CD4-positive, alpha-beta T cell (primary cell): ENCODE measurements at regions not wholly inside any gene's neighbourhood (a gene's known extent, or its start where the extent isn't known, plus 50 kb on each side); places are given as distances from the start of the nearest gene placed in this dataset.
A peak's percentile ranks its signal among the peaks of the same experiment; 100 is the strongest.

Experiments used
- ATAC-seq: fragments of 200-7000 bp; cut with Tn5 transposase; one replicate; pipeline ENCODE4 v1.10.0; 2022; ENCODE audit warnings: mild to moderate bottlenecking; ENCODE audit not compliant: poor library complexity
- CTCF ChIA-PET: fragments of 350-600 bp; sonication (Branson Sonifier 250); formaldehyde crosslinking; loops from one replicate; lab custom pipeline; 2021; ENCODE audit warnings: antibody characterized with exemption, inconsistent platforms; lab: Charles Lee
- POLR2A ChIA-PET: fragments of 350-600 bp; sonication (Branson Sonifier 250); formaldehyde crosslinking; loops from one replicate; lab custom pipeline; 2021; ENCODE audit warnings: antibody characterized with exemption, inconsistent platforms; lab: Charles Lee
- DNase-seq, 14 experiments: peaks; one replicate each; pipeline ENCODE4 v3.0.0-alpha.2; 2013 to 2020; ENCODE audit warnings: mixed read lengths in 2 of 14
- H3K27ac ChIP-seq, 2 donors: one replicate each; pipeline versions ENCODE4 v1.5.1 to v1.7.0; 2013; ENCODE audit warnings: low read length in 2 of 2, low read depth in 1 of 2, mild to moderate bottlenecking in 1 of 2
- H3K27me3 ChIP-seq, 2 experiments: 1 replicate in 1 of 2; 2 replicates in 1 of 2; pipeline versions ENCODE4 v1.6.1 to v1.7.0; 2013; ENCODE audit warnings: low read length in 2 of 2, control low read depth in 1 of 2, mild to moderate bottlenecking in 1 of 2, moderate library complexity in 1 of 2; ENCODE audit not compliant: insufficient read depth in 2 of 2, control insufficient read depth in 1 of 2
- H3K36me3 ChIP-seq: one replicate; pipeline ENCODE4 v1.6.1; 2013; ENCODE audit warnings: low read length, control low read depth; ENCODE audit not compliant: insufficient read depth
- H3K4me1 ChIP-seq: one replicate; pipeline ENCODE4 v1.6.1; 2013; ENCODE audit warnings: low read length, control low read depth; ENCODE audit not compliant: insufficient read depth
- H3K4me3 ChIP-seq: one replicate; pipeline ENCODE4 v1.5.1; 2013; ENCODE audit warnings: mild to moderate bottlenecking, low read length, moderate library complexity
- H3K9me3 ChIP-seq, 2 experiments: 1 replicate in 1 of 2; 2 replicates in 1 of 2; pipeline versions ENCODE4 v1.6.1 to v1.7.0; 2013; ENCODE audit warnings: low read length in 2 of 2, mild to moderate bottlenecking in 2 of 2, control low read depth in 1 of 2, moderate library complexity in 1 of 2; ENCODE audit not compliant: control insufficient read depth in 1 of 2, insufficient read depth in 1 of 2
- H3K27ac Mint-ChIP-seq: one replicate; pipeline ENCODE4 v1.8.0; 2020; ENCODE audit warnings: mixed read lengths
- H3K27me3 Mint-ChIP-seq: one replicate; pipeline ENCODE4 v1.8.0; 2021; ENCODE audit warnings: mixed read lengths
- H3K36me3 Mint-ChIP-seq: one replicate; pipeline ENCODE4 v1.8.0; 2021; ENCODE audit warnings: low read depth, mixed read lengths
- H3K4me1 Mint-ChIP-seq: one replicate; pipeline ENCODE4 v1.8.0; 2021; ENCODE audit warnings: low read depth, mixed read lengths
- H3K4me3 Mint-ChIP-seq: one replicate; pipeline ENCODE4 v1.8.0; 2020; ENCODE audit warnings: mild to moderate bottlenecking, mixed read lengths
- H3K9me3 Mint-ChIP-seq: one replicate; pipeline ENCODE4 v1.8.0; 2020; ENCODE audit warnings: mixed read lengths
- CTCF ChIP-seq: fragments of 200-600 bp; IDR thresholded peaks from one replicate; pipeline ENCODE4 v1.8.0; 2022; ENCODE audit warnings: antibody characterized with exemption, mild to moderate bottlenecking
- intact Hi-C, 2 experiments: fragments of 100-400 bp; cut with DNase I in 1 of 2; cut with micrococcal nuclease in 1 of 2; formaldehyde crosslinking; loops; one replicate each; pipeline versions ENCODE4 v1.15.1 to v1.9.0; 2023 to 2025; cut with DNase I, micrococcal nuclease

DNA sequence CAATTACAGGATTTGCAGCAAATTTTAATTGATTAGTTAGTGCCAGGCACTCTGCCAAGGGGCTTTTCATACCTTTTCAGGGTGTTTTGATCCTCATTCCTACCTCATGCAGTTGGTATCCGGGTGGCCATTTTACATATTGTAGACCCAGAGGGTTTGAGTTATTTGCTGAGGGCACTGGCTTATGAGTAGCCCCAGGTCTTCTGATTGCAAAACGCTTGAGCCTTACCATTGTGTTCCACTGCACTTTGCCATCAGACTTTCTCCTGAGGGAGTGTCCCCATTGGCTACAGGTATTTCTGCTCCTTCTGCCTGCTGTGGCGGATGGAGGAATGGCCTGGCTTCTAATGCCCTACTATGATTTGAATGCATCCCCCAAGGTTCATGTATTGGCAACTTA, 257.8 kb upstream of the CRY1 start:
- Histone ChIP-seq H3K4me3 (no peak overlapping the region), H3K27ac (no peak overlapping the region), H3K36me3 (no peaks in the 10 kb centered on the region), H3K9me3 (no peaks in the 10 kb centered on the region), H3K4me1 (peaks cover 37% of the 10 kb centered on the region), H3K27me3 (no peaks in the 10 kb centered on the region)
- TF ChIP-seq CTCF, result no peak
- Mint-ChIP-seq H3K4me3 (no peak overlapping the region), H3K36me3 (no peaks in the 10 kb centered on the region), H3K27me3 (no peaks in the 10 kb centered on the region), H3K4me1 (peaks cover 62% of the 10 kb centered on the region), H3K9me3 (no peaks in the 10 kb centered on the region), H3K27ac (no peak overlapping the region)
- no peak for DNase-seq
- intact Hi-C loops, result no loop called here
- no peak for ATAC-seq
- CTCF ChIA-PET, result no interaction called here
- POLR2A ChIA-PET, result no interaction called here

GRCh38 chr12:107351713-107352112, 258.4 kb upstream of the CRY1 start:
- Mint-ChIP-seq H3K4me1 (peaks cover 62% of the 10 kb centered on the region), H3K27me3 (no peaks in the 10 kb centered on the region), H3K36me3 (no peaks in the 10 kb centered on the region), H3K27ac (peak overlapping the region; percentile 0), H3K4me3 (no peak overlapping the region), H3K9me3 (no peaks in the 10 kb centered on the region)
- TF ChIP-seq CTCF, result no peak
- Histone ChIP-seq H3K36me3 (no peaks in the 10 kb centered on the region), H3K27ac (peak overlapping the region in 1 of 2 donors; percentile 39), H3K9me3 (no peaks in the 10 kb centered on the region), H3K4me1 (peaks cover 34% of the 10 kb centered on the region), H3K4me3 (no peak overlapping the region), H3K27me3 (no peaks in the 10 kb centered on the region)
- intact Hi-C loops, result no loop called here
- POLR2A ChIA-PET, result no interaction called here
- DNase-seq (no peak), ATAC-seq (no peak)
- CTCF ChIA-PET, result no interaction called here

DNA sequence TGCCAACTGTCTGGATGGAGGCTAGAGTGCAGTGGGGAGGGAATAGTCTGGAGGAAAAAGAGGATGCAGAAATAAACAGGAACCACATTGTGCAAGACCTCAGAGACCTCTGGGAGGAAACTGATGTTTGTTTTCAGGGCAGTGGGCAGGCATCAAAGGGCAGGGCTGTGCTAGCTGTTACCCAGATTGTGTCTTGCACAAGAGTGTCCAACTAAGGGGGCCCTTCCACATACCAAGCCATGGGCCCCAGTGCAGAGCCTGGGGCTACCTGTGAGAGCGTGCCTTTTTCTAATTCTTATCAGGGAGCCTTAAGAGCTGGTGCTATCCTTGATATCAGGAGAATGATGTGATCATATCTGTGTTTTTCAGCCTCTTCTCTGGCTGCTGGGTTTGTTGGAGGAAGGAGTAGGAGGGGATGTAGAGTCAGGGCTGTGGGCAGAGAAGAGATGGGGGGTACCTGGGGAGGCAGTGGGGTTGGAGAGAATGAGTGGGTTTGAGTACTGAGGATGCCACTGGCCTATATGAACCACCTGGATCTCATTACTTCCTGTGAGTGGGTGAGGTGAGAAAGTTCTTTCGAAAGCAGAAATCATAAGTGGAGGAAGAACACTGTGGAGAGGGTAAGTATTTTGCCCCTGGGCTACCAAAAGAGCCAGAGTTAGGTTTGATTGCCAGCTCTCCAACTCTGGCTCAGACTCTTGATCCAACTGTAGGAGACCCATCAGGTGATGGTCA, 259.2 kb upstream of the CRY1 start:
- no peaks in the 10 kb centered on the region for H3K36me3 ChIP-seq
- CTCF ChIA-PET, result no interaction called here
- no peak overlapping the region for H3K4me3 Mint-ChIP-seq
- H3K36me3 Mint-ChIP-seq, result no peaks in the 10 kb centered on the region
- DNase-seq (peak in 1 of 14 experiments; percentile 26), ATAC-seq (peak; percentile 50)
- H3K4me1 ChIP-seq, result peaks cover 34% of the 10 kb centered on the region
- peaks cover 57% of the 10 kb centered on the region for H3K4me1 Mint-ChIP-seq
- H3K9me3 ChIP-seq, result no peaks in the 10 kb centered on the region
- peak overlapping the region in 1 of 2 donors; percentile 39 for H3K27ac ChIP-seq
- H3K27me3 ChIP-seq, result no peaks in the 10 kb centered on the region
- peak overlapping the region; percentile 0 for H3K27ac Mint-ChIP-seq
- no peaks in the 10 kb centered on the region for H3K9me3 Mint-ChIP-seq
- H3K4me3 ChIP-seq, result no peak overlapping the region
- POLR2A ChIA-PET, result interaction anchor here (1.2 kb wide), 1 partner anchor 32 kb away, joined by 3 read pairs; no protein-coding TSS in a partner anchor
- TF ChIP-seq CTCF, result no peak
- intact Hi-C loops, result no loop called here
- H3K27me3 Mint-ChIP-seq, result no peaks in the 10 kb centered on the region
